ENCODE measurements at regions not wholly inside any gene's neighbourhood (a gene's known extent, or its start where the extent isn't known, plus 50 kb on each side); places are given as distances from the start of the nearest gene placed in this dataset.
"Not testable (repeated sequence)": the region's sequence is repeated elsewhere in the genome, so short reads cannot be mapped to it uniquely, and the experiment has no call there.

GRCh38 chr9:104304925-104305324, 199.1 kb upstream of the OR13F1 start:
- no peak for DNase-seq (ENCODE audit: extremely low read depth, insufficient read length)
- Histone ChIP-seq H3K4me3 (replicated peaks; ENCODE audit: low read depth, low read length) (no peak overlapping the region), H3K27me3 (replicated peaks; ENCODE audit: control insufficient read depth, insufficient read depth, low read length) (no peaks in the 10 kb centered on the region), H3K36me3 (ENCODE audit: control insufficient read depth, insufficient read depth, low read length) (no peaks in the 10 kb centered on the region)
- TF ChIP-seq, protein P1, sequence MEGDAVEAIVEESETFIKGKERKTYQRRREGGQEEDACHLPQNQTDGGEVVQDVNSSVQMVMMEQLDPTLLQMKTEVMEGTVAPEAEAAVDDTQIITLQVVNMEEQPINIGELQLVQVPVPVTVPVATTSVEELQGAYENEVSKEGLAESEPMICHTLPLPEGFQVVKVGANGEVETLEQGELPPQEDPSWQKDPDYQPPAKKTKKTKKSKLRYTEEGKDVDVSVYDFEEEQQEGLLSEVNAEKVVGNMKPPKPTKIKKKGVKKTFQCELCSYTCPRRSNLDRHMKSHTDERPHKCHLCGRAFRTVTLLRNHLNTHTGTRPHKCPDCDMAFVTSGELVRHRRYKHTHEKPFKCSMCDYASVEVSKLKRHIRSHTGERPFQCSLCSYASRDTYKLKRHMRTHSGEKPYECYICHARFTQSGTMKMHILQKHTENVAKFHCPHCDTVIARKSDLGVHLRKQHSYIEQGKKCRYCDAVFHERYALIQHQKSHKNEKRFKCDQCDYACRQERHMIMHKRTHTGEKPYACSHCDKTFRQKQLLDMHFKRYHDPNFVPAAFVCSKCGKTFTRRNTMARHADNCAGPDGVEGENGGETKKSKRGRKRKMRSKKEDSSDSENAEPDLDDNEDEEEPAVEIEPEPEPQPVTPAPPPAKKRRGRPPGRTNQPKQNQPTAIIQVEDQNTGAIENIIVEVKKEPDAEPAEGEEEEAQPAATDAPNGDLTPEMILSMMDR (IDR thresholded peaks at IDR 0.05; ENCODE audit: insufficient read depth, low read length, poor library complexity, severe bottlenecking) = no peak

DNA sequence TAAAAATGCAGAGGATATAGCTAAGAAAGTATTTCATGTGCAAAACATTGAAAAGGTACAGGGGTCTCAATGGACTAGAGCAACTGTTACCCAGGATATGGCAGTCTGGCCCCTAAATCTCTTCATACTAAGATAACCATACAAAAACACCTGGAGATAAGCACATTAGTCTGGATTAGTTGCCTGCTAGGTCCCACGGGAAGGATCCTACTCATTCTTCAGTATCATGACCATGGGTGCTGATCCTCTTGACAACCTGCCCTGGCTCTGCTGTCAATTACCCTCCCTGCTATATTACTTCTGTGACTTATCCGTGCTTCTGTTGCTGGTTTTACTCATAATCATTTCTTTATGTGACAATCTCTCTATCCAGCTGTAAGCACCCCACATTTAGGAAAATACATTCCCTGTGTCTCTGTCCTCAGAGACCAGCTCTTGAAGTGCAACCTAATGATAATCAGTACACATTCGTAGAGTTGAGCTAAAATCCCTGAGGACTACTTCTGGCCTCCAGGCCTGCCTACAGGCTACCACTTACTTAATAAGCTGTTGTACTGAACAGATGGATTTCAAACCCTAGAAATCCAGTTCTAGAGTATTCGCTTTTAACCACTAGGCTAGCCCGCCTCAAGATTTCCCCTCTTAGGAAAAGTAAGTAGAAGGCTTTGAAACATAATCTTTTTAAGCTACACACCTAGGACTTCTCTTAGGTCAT, 190.5 kb upstream of the OR13F1 start:
- H3K36me3 ChIP-seq (ENCODE audit: control insufficient read depth, insufficient read depth, low read length) = no peaks in the 10 kb centered on the region
- no peak overlapping the region for H3K4me3 ChIP-seq (replicated peaks; ENCODE audit: low read depth, low read length)
- DNase-seq (ENCODE audit: extremely low read depth, insufficient read length) = no peak
- no peaks in the 10 kb centered on the region for H3K27me3 ChIP-seq (replicated peaks; ENCODE audit: control insufficient read depth, insufficient read depth, low read length)
- TF ChIP-seq, protein P1 (IDR thresholded peaks at IDR 0.05; ENCODE audit: insufficient read depth, low read length, poor library complexity, severe bottlenecking) = no peak

DNA sequence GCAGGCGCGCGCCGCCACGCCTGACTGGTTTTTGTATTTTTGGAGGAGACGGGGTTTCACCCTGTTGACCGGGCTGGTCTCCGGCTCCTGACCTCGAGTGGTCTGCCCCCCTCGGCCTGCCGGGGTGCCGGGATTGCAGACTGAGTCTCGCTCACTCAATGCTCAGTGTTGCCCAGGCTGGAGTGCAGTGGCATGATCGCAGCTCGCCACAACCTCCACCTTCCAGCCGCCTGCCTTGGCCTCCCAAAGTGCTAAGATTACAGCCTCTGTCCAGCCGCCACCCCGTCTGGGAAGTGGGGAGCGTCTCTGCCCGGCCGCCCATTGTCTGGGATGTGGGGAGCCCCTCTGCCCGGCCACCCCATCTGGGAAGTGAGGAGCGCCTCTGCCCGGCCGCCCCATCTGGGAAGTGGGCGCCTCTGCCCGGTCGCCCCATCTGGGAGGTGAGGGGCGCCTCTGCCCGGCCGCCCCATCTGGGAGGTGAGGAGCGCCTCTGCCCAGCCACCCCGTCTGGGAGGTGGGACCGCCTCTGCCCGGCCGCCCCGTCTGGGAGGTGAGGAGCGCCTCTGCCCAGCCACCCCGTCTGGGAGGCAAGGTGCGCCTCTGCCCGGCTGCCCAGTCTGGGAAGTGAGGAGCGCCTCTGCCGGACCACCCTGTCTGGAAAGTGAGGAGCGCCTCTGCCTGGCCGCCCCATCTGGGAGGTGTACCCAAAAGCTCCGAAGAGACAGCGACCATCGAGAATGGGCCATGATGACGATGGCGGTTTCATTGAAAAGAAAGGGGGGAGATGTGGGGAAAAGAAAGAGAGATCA, 187.7 kb upstream of the OR13F1 start:
- DNase-seq (ENCODE audit: extremely low read depth, insufficient read length); H3K36me3 ChIP-seq (ENCODE audit: control insufficient read depth, insufficient read depth, low read length); H3K4me3 ChIP-seq (replicated peaks; ENCODE audit: low read depth, low read length); H3K27me3 ChIP-seq (replicated peaks; ENCODE audit: control insufficient read depth, insufficient read depth, low read length): not testable (repeated sequence)

DNA sequence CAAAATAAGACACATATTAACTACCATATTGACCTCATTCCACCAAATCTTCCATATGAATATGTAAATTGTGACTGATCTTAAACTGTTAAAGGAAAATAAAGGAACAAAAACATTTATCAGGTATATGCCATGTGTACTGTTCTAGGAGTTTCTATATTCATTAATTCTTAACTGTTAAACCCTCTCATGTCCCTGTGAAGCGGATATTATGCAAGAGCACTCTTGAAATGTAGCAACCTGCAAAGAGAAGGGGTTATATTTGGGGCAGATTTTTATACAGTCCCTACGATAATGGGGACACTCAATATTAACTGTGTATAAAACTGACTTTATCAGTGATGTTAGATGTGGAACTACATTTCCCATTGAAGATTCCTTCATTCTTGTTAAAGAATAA, 184.9 kb upstream of the OR13F1 start:
- Histone ChIP-seq H3K36me3 (ENCODE audit: control insufficient read depth, insufficient read depth, low read length) (no peaks in the 10 kb centered on the region), H3K4me3 (replicated peaks; ENCODE audit: low read depth, low read length) (no peak overlapping the region), H3K27me3 (replicated peaks; ENCODE audit: control insufficient read depth, insufficient read depth, low read length) (no peaks in the 10 kb centered on the region)
- TF ChIP-seq, protein P1 (IDR thresholded peaks at IDR 0.05; ENCODE audit: insufficient read depth, low read length, poor library complexity, severe bottlenecking) = no peak
- no peak for DNase-seq (ENCODE audit: extremely low read depth, insufficient read length)

DNA sequence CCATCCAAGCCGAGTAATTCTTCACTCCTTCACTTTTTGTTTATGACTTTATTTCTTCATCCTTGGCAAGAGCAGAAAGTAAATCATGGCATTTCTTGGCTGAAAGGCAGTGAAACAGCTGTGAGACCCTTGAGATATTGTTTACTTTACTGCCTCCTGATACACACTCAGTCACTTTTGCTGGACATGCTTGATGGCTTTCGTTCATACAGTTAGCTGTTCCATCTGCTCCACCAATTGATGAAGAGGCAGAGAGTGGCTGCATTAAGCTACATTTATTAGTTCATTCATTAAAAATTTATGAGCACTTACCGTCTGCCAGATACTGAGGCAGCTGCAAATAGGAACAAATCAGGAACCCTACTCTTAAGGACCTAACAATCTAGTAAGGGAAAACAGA, 184.4 kb upstream of the OR13F1 start:
- Histone ChIP-seq H3K27me3 (replicated peaks; ENCODE audit: control insufficient read depth, insufficient read depth, low read length) (no peaks in the 10 kb centered on the region), H3K36me3 (ENCODE audit: control insufficient read depth, insufficient read depth, low read length) (no peaks in the 10 kb centered on the region), H3K4me3 (replicated peaks; ENCODE audit: low read depth, low read length) (no peak overlapping the region)
- DNase-seq (ENCODE audit: extremely low read depth, insufficient read length) = no peak
- TF ChIP-seq, protein P1 (IDR thresholded peaks at IDR 0.05; ENCODE audit: insufficient read depth, low read length, poor library complexity, severe bottlenecking) = no peak

DNA sequence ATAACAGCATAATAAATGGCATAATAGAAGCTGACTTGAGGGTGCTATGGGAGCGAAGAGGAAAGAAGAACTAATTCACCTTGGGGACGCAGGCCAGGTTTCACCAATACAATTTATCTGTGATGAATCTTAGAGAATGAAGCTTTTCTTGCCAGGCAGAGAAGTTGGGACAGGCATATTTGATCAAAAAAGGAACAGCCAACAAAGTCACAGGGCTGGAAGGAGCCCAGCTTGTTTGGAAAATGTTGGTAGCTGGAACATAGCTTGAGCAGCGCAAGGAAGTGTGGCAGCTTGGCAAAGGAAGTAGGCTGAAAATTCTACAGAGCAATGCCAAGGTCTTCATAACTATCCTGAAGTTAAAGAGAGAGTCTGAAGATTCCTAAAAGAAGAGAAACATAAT, 181.5 kb upstream of the OR13F1 start:
- DNase-seq (ENCODE audit: extremely low read depth, insufficient read length) = no peak
- Histone ChIP-seq H3K4me3 (replicated peaks; ENCODE audit: low read depth, low read length) (no peak overlapping the region), H3K36me3 (ENCODE audit: control insufficient read depth, insufficient read depth, low read length) (no peaks in the 10 kb centered on the region), H3K27me3 (replicated peaks; ENCODE audit: control insufficient read depth, insufficient read depth, low read length) (no peaks in the 10 kb centered on the region)
- TF ChIP-seq, protein P1 (IDR thresholded peaks at IDR 0.05; ENCODE audit: insufficient read depth, low read length, poor library complexity, severe bottlenecking) = no peak

GRCh38 chr9:104323967-104324694, 179.9 kb upstream of the OR13F1 start:
- not testable (repeated sequence) for H3K36me3 ChIP-seq (ENCODE audit: control insufficient read depth, insufficient read depth, low read length); H3K4me3 ChIP-seq (replicated peaks; ENCODE audit: low read depth, low read length); DNase-seq (ENCODE audit: extremely low read depth, insufficient read length); H3K27me3 ChIP-seq (replicated peaks; ENCODE audit: control insufficient read depth, insufficient read depth, low read length)
